ENCODE measurements at regions not wholly inside any gene's neighbourhood (a gene's known extent, or its start where the extent isn't known, plus 50 kb on each side); places are given as distances from the start of the nearest gene placed in this dataset.

GRCh38 chr15:70358011-70358819 is 260.5 kb upstream of the TLE3 start:
- Histone ChIP-seq H3K36me3 (replicated peaks; ENCODE audit: control insufficient read depth, insufficient read depth, low read length) (no peaks in the 10 kb centered on the region), H3K27me3 (ENCODE audit: control insufficient read depth, insufficient read depth, low read length) (no peaks in the 10 kb centered on the region), H3K4me3 (ENCODE audit: insufficient read depth, low read depth, low read length) (no peak overlapping the region)
- DNase-seq, result no peak

DNA sequence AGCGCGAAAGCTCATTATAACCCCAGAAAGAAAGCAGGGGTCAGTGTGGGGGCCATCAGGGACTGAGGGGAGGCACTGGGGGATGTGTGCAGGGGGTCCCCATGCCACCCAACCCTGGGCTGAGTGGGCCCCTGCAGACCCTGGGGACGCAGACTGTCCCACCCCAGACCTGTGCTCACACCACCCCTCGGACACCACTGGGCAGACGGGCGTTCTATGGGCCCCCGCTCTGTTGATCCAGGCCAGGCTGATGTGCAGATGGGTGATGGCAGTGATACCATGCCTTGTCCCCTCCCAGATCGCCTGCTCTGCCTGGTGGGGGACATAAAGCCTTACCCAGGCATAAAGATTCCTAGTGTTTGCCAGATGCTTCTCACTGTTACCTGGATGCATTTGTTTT is 259.7 kb upstream of the TLE3 start:
- H3K27me3 ChIP-seq (ENCODE audit: control insufficient read depth, insufficient read depth, low read length), result no peaks in the 10 kb centered on the region

GRCh38 chr15:70356919-70357318 is 259.2 kb upstream of the TLE3 start:
- Histone ChIP-seq H3K27me3 (ENCODE audit: control insufficient read depth, insufficient read depth, low read length) (no peaks in the 10 kb centered on the region), H3K36me3 (replicated peaks; ENCODE audit: control insufficient read depth, insufficient read depth, low read length) (no peaks in the 10 kb centered on the region), H3K4me3 (ENCODE audit: insufficient read depth, low read depth, low read length) (no peak overlapping the region)
- no peak for DNase-seq

More for the DNA sequence above, 259.7 kb upstream of the TLE3 start:
- DNase-seq, result no peak
- H3K36me3 ChIP-seq (replicated peaks; ENCODE audit: control insufficient read depth, insufficient read depth, low read length), result no peaks in the 10 kb centered on the region
- H3K4me3 ChIP-seq (ENCODE audit: insufficient read depth, low read depth, low read length), result no peak overlapping the region

DNA sequence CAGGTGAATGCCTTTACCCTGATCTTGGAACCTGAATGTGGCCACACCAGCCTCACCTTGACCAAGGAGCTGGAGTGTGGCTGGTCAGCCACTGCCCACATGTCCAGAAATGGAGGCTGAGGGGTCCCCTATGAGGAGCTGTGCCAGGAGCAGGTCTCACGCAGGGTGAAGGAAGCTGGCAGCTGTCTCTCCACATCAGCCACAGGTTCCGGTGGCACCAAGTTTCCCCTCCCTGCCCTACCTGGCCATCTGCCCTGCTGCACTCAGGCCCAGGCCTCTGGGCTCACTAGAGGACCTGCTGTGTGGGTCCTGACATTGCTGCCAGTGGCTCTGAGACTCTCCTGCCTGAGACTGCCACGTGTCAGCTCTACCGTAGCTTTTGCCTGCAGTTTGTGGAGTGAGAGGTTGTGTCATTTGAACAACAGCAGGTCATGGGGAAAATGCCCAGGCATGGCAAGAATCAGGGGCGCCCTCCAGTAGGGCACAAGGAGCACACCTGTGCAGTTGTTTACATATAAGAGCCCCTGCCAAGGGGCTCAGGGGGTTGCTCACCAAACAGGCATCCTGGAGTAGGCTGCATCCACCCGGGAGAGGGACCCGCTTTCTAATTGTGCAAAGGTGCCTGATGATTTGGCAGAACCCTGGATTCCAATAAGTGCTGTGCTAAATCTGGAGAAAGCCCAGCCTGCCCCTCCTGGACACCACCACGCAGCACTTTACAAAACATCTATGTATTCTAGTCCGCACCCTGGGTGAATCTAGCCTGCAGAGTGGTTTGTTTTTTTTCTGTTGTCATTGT is 258.5 kb upstream of the TLE3 start:
- Histone ChIP-seq H3K36me3 (replicated peaks; ENCODE audit: control insufficient read depth, insufficient read depth, low read length) (no peaks in the 10 kb centered on the region), H3K4me3 (ENCODE audit: insufficient read depth, low read depth, low read length) (no peak overlapping the region), H3K27me3 (ENCODE audit: control insufficient read depth, insufficient read depth, low read length) (no peaks in the 10 kb centered on the region)
- no peak for DNase-seq

DNA sequence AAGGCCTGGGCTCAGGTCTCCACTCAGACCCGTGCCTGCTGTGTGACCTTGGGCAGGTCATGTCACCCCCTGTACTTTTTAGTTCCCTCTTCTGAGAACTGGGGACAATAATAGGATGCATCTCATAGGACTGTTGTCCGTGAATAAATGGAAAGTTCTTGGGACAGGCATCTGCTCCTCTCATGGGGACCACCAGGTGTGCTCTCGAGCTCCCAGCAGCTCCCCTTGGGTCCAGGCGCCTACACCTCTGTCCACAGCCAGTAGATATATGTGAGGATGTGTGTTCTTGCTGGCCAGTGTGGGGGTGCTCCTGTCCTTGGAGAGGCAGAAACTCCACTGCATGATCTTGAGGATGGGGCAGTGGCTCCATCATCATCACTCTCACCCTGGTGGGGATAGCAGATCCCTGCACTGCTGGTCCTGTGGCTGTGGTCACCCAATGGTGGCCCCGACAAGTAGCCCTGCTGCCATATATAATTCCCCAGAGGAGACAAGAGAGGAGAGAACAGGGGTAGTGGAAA is 257.6 kb upstream of the TLE3 start:
- no peaks in the 10 kb centered on the region for H3K27me3 ChIP-seq (ENCODE audit: control insufficient read depth, insufficient read depth, low read length)
- H3K36me3 ChIP-seq (replicated peaks; ENCODE audit: control insufficient read depth, insufficient read depth, low read length), result no peaks in the 10 kb centered on the region
- no peak overlapping the region for H3K4me3 ChIP-seq (ENCODE audit: insufficient read depth, low read depth, low read length)
- DNase-seq, result peak; percentile 68

DNA sequence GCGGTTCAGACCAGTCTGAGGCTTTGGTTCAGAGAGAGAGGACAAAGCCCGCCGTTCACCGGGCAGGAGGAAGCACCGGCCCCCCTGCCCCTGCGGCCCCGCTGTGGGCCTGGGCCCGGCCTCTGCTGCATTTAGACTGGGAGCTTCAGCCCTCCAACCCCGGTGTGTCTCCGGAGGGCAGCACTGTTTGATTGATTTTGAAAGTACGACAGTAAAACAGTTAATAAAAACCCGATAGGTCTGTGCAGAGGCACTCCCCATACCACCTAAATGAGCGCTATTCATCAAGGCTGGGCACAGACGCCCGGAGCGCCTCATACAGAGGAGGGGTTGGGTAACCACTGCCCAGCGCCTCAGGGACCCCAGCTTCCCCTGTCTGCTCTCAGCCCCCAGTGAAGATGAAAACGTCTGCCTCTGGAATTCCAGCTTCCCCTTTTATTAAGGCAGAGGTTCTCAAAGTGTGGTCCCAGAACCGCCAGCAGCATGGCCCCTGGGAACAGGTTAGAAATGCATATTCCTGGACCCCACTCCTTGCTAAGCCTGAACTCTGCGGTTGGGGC is 256.7 kb upstream of the TLE3 start:
- Histone ChIP-seq H3K36me3 (replicated peaks; ENCODE audit: control insufficient read depth, insufficient read depth, low read length) (no peaks in the 10 kb centered on the region), H3K4me3 (ENCODE audit: insufficient read depth, low read depth, low read length) (no peak overlapping the region), H3K27me3 (ENCODE audit: control insufficient read depth, insufficient read depth, low read length) (no peaks in the 10 kb centered on the region)
- DNase-seq, result no peak

DNA sequence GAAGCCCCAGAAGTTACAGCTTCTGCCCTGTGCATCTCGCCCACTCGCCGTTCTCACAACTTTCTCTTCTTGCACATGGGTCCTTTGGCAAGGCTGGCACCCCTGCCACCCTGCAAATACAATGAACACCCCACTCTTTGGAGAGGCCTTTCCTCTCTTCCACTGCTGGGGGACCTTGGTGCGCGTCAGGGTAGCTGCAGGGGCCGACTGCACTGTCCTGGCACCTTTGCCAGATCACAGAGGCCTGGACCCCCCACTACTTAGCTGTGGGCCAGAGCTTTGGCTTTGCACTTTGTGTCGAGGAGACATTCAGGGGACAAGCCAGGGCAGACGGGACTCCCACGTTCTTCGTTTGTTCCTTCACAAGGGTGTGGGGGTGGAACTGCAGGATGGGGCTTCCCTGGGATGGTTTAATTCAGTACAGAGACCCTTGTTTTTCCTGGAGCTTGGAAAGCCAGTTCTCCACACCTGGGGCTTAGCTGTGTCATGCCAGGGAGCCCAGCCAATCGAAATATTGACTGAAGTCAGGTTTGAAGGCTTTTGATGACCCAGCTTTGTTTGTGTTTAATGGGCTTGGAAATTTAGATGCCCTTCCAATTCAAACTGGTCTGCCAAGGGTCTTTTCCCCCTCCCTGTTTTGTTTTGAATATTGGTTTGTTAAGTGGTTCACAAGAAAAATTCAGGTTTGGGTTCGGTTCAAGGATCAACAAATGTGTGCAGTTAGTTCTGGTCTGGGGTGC is 256.1 kb upstream of the TLE3 start:
- Histone ChIP-seq H3K27me3 (ENCODE audit: control insufficient read depth, insufficient read depth, low read length) (no peaks in the 10 kb centered on the region), H3K4me3 (ENCODE audit: insufficient read depth, low read depth, low read length) (no peak overlapping the region), H3K36me3 (replicated peaks; ENCODE audit: control insufficient read depth, insufficient read depth, low read length) (no peaks in the 10 kb centered on the region)
- no peak for DNase-seq

- no peaks in the 10 kb centered on the region for H3K27me3 ChIP-seq (ENCODE audit: control insufficient read depth, insufficient read depth, low read length)
- DNase-seq, result no peak
- H3K36me3 ChIP-seq (replicated peaks; ENCODE audit: control insufficient read depth, insufficient read depth, low read length), result no peaks in the 10 kb centered on the region
- H3K4me3 ChIP-seq (ENCODE audit: insufficient read depth, low read depth, low read length), result no peak overlapping the region
Observed at GRCh38 chr15:70351941-70352774, 254.4 kb upstream of the TLE3 start.

- Histone ChIP-seq H3K27me3 (ENCODE audit: control insufficient read depth, insufficient read depth, low read length) (no peaks in the 10 kb centered on the region), H3K36me3 (replicated peaks; ENCODE audit: control insufficient read depth, insufficient read depth, low read length) (no peaks in the 10 kb centered on the region), H3K4me3 (ENCODE audit: insufficient read depth, low read depth, low read length) (no peak overlapping the region)
- no peak for DNase-seq
Observed at GRCh38 chr15:70351391-70351790, 253.7 kb upstream of the TLE3 start.

DNA sequence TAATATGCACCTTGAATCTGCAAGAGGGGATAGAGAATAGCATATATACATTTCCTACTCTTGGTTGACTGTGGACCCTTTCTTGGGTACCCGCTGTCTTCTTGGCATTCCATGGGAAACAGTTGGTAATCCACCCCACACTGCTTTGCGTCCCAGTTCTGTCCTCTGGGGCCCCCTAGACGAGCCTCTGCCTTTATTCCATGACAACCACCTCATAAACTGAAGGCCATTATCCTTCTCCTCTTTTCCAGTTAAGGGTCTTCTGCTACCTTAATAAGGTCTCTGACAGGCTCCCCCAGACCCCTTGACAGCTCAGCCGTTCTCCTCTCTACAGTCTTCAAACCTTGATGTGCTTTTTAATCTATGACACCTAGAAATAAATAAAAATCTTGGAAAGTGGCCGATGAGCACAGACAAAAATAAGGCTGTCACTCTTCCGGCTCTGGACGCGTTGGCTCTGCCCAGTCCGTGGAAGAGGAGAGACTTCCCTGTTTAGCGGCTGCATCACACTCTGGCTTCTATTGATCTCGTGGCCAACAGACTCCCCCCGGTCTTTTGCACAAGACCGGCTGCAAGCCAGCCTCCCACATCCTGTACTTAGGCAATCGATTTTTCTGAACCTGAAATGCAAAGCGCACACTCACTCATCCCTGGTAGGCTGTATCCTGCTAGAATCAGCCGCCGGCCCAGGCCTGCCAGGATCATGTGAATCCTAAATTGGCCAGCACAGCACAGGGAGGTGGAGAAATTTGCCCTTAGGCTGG is 251.0 kb upstream of the TLE3 start:
- H3K36me3 ChIP-seq (replicated peaks; ENCODE audit: control insufficient read depth, insufficient read depth, low read length), result no peaks in the 10 kb centered on the region
- H3K27me3 ChIP-seq (ENCODE audit: control insufficient read depth, insufficient read depth, low read length), result no peaks in the 10 kb centered on the region
- H3K4me3 ChIP-seq (ENCODE audit: insufficient read depth, low read depth, low read length), result no peak overlapping the region
- DNase-seq, result no peak

DNA sequence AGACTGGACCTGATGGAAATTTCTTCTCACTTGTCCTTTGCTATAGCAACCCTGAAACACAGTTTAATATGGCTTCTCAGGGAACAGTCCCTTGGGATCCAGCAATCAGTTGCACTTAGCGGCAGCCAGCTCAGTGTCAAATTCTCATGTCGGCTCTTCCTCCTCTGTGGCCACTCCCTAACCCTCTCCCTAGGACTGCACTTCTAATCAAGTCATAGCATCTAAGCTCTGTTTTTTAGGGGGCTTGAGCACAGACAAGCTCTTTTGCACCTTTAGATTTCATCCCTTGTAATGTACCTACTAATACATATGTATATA is 250.5 kb upstream of the TLE3 start:
- no peaks in the 10 kb centered on the region for H3K36me3 ChIP-seq (replicated peaks; ENCODE audit: control insufficient read depth, insufficient read depth, low read length)
- no peaks in the 10 kb centered on the region for H3K27me3 ChIP-seq (ENCODE audit: control insufficient read depth, insufficient read depth, low read length)
- no peak for DNase-seq
- no peak overlapping the region for H3K4me3 ChIP-seq (ENCODE audit: insufficient read depth, low read depth, low read length)

DNA sequence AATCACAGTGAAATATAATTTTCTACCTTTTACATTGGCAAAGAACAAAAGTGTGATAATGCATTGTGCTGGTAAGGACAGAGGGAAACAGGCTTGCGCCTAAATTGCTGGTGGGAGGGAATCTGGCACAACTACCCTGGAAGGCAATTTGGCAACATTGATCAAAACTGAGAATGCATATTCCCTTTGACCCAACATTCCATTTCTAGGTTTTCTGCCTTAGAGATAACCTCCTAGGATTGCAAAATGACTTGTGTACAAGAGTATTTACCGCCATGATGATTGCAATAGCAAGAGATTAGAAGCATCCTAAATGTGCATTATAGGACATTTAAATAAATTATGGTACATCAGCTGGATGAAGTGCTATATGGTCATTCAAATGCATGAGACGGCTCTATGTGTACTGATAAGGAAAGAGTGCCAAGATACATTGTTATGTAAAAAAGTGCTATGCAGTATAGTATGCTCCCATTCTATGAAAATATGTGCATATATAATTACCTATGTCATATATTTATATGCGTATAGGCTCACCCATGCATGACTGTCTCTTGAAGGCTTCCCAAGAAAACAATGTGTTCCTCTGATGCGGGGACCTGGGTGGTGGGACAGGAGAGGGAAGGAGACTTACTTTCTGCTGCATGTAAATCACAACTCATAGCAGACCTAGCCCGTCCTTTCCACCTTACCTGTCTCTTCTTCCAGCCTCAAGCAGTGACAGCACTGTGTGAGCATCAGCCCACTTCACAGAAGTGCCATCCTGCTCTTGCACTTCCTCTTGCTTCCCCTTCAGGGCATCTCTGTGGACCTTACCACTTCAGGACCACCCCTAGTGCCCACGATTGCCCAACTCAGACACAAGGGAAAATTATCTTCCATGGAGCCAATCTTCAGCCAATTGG is 249.9 kb upstream of the TLE3 start:
- Histone ChIP-seq H3K36me3 (replicated peaks; ENCODE audit: control insufficient read depth, insufficient read depth, low read length) (no peaks in the 10 kb centered on the region), H3K27me3 (ENCODE audit: control insufficient read depth, insufficient read depth, low read length) (no peaks in the 10 kb centered on the region), H3K4me3 (ENCODE audit: insufficient read depth, low read depth, low read length) (no peak overlapping the region)
- DNase-seq, result no peak

Measured in H7 (cell line).